GM21576 (cell line): ENCODE measurements at regions not wholly inside any gene's neighbourhood (a gene's known extent, or its start where the extent isn't known, plus 50 kb on each side); places are given as distances from the start of the nearest gene placed in this dataset.
"Not testable (repeated sequence)": the region's sequence is repeated elsewhere in the genome, so short reads cannot be mapped to it uniquely, and the experiment has no call there.

Experiments
- ATAC-seq: cut with Tn5 transposase; IDR thresholded peaks from one replicate; pipeline ENCODE4 v1.9.1; 2021; ENCODE audit warnings: mild to moderate bottlenecking, moderate library complexity; ENCODE audit not compliant: unreplicated experiment

DNA sequence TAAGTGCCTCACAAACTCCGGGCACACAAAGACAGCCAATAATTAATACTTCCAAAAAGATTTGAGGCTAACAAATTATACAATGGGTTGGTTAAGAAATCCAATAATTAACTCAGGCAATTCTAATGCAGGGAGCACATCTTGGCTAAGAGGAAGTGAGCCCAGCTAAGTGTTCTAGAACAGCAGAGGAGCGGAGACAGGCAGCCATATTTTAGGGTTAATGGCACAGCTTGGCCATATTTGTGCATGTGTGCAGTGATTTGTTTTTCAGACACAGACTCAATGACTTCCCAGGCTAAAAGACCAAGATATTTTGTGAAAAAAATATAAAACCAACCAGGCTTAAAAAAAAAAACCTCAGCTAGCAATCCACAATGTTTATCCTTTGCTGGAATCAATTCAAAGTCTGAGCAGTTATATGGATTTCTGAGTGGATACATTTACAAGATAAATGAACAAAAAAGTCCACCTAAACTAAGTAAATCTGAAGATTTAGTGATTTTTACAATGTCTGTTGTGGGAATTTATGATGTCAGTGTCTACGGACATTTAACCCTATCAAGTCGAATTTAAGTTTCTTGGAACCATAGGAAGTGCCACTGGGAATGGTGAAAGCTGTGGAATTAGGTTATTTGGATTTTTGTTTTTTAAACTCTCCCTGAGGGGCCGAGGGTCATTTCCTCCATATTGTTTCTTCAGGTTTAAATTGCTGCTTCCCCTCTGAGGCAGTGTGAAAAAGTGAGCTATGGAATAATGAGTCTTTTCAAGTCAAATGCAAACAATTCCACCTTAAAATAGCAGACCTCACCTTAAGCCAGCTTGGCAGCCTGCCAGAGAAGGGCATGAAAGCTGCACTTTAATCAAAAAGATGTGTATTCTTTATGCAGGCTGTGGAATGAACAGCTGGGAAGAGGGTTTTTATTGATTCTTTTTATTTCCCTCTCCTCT is 413.7 kb upstream of the TBL1XR1 start:
- no peak for ATAC-seq

DNA sequence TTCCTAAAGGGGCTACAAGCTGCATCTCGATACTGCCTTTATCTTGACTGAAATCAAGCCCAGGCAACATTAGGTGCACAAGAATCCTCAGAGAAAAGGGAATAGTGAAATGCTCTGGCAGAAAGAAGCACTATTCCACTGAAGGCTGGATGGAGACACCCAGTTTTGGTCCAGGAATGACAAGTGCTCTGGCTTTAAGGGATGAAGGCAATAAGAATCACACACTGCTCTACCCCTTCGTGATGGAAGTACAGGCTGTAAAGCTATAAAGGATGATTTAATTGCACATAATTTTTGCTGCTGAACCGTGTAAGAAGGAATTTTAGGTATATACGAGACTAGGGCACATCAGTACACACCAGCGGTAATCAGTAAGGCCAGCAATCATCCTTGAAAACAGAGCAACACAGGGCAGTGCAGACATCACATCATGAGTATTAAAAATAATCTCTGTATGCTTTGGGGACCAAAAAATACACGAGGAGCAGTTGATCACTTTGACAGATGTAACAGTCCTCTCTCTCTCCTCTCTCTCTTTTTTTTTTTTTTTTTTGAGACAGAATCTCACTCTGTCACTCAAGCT is 414.6 kb upstream of the TBL1XR1 start:
- ATAC-seq = no peak

DNA sequence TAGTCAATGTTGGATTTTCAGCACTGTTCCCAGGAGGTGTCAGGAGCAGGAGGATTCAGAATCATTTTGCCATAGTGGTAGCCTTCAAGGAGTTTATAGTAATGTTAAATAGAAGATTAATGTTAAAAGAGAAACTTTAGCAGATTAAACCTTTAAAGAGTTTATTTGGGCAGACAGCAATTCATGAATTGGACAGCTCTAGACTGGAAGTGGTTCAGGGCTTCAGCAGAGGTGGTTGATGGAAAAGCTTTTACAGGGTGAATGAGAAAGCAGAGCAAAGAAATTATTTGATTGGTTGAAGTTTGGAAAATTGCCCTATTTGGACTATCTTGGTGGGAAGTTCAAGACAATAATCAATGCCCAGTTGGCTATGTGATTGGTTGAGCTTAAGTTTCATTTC is 416.6 kb upstream of the TBL1XR1 start:
- no peak for ATAC-seq

DNA sequence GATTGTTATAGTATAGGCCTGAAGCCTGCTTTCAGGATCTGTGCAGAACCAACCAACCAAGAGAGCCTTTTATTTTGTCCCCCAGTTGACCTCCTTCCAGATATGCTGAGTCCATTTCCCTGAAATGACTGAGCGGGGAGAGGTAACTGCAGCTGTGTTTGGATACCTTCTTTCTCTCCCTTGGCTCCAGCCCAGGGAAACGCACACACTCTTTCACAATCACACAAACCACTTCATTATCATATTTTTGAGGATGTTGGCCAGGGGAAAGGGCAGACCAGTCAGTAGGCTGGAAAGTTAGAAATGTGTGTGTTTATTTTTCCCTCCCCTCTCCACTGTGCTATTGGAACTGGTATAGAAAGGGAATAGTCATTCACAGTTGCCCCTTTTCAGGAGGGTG is 417.7 kb upstream of the TBL1XR1 start:
- no peak for ATAC-seq

DNA sequence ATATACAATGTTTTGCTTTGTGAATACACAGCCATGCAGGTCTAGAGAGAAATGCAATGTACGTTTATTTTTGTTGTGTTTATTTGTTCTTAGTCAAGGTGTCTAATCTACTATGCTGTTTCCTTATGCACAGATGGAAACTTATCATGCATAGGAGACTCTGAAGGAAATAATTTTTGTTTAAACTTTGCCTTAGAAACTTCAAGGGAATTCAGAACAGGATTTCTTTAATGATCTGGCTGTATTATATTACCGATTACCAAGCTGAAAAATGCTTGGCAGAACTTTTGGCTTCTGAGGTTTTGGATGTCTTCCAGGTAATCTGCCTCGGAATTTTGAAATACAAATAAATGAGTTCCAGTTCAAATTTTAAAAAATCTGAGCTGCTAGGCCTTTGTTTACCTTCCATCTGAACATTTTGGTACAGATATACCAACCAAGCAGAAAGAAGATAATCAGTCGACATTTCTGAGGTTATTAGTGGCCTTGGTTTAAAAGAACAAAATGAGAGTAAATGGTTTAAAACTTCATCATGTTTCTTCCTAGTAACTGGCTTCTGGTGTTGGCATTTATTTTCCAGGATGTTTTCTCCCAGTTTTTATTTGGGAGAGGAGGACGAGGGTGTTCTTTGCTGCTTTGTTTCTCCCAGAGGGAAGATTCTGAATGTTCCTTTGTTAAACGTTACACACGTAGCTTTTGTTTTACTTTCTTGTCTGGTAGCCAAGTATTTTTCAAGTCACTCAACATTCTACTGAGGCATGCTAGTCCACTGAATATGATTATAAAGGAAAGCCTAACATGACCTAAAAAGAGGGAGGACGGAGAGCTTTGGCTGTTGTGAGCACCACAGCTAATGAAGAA is 421.8 kb upstream of the TBL1XR1 start:
- ATAC-seq = no peak

DNA sequence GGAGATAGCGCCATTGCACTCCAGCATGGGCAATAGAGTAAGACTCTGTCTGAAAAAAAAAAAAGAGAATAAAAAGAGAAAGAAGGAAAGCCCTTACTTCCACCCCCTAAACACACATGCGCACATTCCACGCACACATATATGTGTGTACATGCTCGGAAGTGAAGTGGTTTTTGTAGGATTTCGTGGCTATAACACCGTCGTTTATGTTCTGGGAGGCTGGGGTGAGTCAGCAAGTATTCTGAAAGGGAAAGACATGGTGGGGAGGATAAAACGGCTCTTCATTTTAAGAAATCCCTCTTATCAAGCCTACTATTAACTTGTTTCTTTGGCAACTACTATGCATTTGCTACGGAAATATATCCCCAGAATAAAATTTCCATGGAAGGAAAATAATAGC is 422.8 kb upstream of the TBL1XR1 start:
- no peak for ATAC-seq

DNA sequence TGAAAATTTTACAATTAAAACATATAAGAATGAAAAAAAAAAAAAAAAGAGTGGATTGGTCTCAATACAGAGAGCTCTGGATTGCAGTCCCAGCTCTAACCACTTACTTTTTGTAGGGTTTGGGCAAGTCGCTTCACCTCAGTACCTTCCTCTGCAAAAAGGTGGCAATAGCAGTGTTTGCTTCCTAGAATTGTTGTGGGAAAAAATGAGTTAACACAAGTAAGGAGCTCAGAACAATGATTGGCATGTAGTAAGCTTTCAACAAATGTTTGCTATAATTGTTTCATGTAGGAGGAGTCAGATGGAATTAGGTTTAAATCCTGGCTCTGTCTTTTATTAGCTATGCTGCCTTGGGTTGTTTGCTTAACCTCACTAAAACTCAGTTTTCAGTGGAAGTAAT is 425.2 kb upstream of the TBL1XR1 start:
- no peak for ATAC-seq

DNA sequence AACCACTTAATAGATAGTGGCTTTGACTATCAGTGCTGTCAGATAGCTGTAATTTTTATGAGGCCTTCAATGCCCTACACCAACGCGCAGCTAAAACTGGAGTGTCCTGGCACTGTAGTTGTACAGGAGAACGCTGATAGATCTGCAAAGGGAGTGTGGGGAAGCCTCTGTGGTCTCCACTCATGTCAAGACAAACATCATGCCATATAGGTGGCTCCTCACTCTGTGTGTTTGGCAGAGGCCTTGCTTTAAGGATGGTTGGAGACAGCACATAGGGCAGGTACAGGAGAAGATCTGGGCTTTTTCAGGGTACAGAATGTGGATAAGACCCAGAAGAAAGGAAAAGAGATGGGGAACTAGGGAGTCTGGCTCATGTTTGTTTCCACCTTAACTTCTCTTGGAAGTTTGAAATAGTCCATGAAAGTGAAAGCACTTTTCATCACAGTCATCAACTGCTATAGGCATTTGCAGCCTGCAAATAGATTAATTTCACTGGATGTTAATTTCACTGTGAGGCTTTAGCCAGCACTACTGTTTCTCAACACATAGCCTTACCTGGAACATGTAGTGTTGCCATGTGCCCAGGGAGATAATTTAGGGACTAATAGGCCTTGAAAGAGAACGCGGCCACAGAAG is 425.8 kb upstream of the TBL1XR1 start:
- ATAC-seq = no peak

DNA sequence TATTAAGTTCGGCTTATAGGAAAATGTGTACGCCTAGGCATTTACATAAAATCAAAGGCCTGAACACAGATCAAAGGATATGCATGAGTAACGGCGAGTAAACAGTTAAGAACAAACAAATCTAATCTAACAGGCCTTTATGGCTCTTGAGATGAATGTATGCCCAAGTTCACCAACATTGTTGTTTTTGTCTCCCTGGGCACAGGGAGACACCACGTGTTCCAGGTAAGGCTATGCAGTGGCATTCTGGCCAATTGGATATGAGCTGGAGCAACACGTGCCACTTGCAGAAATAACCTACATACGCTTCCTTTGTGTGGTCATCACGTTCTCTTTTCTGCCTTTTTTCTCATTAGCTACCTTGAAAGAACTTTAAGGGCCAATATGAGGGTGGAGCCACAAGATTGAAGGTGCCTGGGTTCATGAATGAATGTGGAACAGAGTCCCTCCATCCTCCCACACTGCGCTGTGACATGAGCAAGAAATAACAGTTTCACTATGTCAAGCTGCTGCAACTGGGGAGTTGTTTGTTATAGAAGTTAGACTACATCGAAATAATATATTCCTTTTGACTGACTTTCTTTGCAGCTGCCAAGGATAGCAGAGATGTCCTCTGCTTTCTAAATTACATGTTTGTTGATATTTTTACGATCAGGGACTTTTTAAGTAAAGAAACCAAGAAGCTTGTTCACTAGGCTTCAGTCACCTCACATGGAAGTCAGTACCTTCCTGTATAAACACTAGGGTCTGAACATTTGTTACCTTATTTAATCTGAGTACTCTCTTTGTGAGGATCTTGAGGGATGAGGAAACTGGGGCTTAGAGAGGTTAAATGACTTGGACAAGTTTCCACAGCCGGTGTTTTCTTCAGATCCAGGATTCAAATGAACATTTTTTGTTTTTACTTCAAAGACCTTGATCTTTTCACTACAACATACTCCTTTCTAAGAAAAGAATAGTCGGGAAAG is 427.5 kb upstream of the TBL1XR1 start:
- no peak for ATAC-seq

DNA sequence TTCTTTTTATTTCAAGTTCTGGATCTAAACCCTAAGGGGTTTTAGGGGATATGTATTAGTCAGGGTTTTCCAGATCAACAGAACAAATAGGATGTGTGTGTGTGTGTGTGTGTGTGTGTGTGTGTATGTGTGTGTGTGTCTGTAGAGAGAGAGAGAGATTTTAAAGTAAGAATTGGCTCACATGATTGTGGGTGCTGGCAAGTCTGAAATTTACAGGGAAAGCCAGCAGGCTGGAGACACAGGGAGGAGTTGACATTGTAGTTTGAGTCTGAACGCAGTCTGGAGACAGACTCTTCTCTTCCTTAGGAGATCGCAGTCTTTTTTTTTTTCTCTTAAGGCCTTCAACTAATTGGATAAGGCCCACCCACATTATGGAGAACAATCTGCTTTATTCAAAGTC is 428.8 kb upstream of the TBL1XR1 start:
- no peak for ATAC-seq

DNA sequence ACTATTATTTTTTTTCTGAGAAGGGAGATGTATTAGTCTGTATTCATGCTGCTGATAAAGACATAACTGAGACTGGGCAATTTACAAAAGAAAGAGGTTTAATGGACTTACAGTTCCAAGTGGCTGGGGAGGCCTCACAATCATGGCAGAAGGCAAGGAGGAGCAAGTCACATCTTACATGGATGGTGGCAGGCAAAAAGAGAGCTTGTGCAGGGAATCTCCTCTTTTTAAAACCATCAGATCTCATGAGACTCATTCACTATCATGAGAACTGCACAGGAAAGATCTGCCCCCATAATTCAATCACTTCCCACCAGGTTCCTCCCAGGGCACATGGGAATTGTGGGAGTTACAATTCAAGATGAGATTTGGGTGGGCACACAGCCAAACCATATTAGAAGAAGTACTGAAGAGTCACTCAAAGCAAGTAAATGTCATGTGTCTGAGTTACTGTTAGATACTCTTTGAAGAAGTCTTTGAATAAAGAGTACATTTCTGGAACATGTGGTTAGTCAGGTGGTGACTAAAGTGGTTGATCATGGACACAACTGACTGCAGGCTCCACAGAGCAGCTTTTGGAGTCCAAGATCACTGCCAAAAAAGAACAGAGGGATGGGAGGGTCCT is 430.9 kb upstream of the TBL1XR1 start:
- ATAC-seq = not testable (repeated sequence)

DNA sequence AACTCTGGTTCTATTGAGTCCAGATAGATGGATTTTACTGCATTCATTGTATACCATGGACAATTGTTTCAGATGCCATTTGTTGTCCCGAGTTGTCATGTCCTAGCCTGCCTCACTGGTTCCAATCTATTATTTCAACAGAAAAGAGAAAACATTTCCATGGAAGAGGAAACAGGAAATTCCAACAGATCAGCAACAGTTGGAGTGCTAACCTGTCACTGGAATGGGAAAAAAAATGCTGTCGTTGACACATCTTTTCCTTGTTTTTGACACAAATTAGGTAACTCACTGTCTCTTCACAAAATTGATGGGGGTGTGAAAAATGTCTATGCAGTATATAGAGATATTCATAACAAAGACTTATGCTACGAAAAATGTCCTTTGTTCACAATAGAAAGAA is 432.0 kb upstream of the TBL1XR1 start:
- ATAC-seq = no peak

DNA sequence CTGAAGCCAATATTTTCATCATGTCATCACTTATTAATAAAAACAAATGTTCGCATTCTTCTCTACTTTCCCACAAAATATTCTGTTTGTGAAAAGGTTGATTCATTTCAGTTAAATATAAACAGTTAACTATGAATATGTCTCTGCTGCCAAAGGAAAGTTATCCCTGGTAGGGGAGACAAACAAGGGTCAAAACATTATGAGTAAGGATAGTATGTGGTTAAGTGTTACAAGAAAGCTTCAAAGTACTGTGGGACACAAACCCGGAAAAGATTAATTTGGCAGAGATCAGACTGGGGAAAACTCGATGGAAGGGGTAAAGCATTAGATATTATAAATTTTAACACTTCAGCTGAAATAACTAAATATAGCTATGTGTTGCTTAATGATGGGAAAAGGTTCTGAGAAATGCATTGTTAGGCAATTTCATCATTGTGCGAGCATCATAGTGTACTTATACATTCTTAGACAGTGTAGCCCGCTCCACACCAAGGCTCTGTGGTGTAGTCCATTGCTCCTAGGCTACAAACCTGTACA is 436.5 kb upstream of the TBL1XR1 start:
- ATAC-seq = no peak

DNA sequence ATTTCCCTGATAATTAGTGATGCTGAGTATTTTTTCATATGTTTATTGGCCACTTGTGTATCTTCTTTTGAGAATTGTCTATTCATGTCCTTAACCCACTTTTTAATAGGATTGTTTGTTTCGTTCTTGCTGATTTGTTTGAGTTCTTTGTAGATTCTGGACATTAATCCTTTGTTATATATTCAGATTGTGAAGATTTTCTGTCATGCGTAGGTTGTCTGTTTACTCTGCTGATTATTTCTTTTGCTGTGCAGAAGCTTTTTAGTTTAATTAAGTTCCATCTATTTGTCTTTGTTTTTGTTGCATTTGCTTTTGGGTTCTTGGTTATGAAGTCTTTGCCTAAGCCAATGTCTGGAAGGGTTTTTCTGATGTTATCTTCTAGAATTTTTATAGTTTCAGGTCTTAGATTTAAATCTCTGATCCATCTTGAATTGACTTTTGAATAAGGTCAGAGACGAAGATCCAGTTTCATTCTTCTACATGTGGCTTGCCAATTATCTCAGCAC is 438.4 kb upstream of the TBL1XR1 start:
- ATAC-seq = not testable (repeated sequence)

DNA sequence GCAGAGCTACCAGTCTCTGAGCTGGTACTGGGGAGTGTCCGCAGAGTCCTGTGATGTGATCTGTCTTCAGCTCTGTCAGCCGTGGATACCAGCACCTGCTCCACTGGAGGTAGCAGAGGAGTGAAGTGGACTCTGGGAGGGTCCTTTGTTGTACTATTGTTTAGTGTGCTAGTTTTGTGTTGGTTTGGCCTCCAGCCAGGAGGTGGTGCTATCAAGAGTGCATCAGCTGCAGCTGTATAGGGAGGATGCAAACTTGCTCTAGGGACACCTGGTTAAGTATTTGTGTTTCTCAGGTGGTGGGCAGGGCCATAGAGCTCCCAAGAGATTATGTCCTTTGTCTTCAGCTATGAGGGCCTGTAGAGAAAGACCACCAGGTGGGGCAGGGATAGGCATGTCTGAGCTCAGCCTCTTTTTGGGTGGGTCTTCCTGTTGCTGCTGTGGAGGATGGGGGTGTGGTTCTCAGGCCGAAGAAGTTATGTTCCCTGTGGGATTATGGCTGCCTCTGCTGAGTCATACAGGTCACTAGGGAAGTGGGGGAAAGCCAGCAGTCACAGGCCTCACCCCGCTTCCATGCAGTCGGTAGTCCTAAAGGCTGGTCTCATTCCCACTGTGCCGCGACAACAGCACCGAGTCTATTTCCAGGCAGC is 443.2 kb upstream of the TBL1XR1 start:
- no peak for ATAC-seq

DNA sequence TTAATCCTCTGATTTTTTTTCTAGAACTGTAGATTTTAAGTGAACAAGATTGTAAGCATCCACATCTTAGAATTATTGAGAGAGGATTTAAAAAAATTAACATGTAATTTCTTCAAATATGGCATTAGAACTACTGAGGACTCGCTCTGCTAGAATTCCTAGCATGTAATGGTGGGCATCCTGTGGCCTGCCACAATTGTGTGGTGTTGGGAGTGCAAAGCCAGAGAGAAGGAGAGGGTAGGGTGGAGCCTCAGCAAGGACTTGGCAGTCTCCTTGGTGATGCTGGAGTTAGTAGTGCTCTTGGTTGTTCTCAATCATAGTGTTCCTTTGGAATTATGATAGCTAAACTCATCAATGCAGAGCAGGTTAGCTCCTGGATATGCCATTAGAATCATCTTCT is 443.9 kb upstream of the TBL1XR1 start:
- no peak for ATAC-seq

DNA sequence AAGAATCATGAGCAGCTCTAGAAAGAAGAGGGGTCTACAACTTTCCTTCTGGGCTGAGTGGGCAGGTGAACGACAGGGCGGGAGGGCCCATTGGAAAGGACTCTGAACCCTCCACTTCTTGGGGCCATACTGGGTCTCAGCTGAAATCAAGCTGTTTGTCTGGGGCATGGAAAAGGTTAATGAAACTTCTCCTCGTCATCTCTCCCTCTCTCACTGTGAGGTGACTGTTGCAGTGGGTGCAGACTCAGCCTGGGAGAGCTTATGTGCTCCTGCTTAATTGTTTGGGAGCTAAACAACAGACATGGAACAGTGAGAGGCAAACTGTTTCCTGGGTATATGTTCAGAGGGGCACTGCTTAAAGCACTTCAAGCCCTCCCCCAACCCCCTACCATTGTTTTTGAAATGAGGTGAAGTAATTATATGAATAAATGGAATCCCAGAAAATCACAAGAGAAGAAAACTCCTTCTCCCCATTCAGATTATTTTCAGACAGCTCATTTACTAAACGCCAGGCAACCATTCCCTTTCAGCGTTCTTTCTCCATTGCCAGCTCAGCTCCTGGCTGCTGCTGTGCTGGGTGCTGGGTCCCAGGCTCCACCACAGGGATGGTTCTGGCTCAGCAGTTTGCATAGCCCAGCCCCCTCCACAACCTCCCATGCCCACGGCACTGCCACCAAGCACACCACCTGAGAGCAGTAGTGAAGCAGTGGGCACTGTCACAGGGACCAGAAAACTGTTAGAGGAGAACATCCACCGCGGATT is 444.9 kb upstream of the TBL1XR1 start:
- no peak for ATAC-seq

DNA sequence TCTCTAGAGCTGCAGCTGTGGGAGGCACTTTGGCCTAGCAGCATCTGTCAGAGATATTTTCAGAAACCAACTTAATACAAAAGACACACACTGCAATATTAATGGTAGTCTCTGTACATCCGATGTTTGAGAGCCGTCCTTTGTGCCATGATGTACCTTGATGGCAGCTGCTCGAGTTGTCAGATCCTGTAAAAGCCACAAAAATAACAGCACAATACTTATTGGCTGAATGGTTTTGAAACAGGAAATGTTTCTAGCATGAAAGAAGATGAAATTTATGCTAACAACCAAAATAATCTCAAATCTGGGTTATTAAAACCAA is 445.5 kb upstream of the TBL1XR1 start:
- ATAC-seq = no peak
